ENCODE measurements at regions not wholly inside any gene's neighbourhood (a gene's known extent, or its start where the extent isn't known, plus 50 kb on each side); places are given as distances from the start of the nearest gene placed in this dataset.
"Not testable (repeated sequence)": the region's sequence is repeated elsewhere in the genome, so short reads cannot be mapped to it uniquely, and the experiment has no call there.

GRCh38 chrX:55357236-55357635 lies 92.5 kb upstream of the PAGE3 start:
- Histone ChIP-seq H3K4me1 (ENCODE audit: control insufficient read depth in 5 of 5, insufficient read depth in 5 of 5, low read length in 5 of 5) (no peaks in the 10 kb centered on the region), H3K9me3 (ENCODE audit: control insufficient read depth in 4 of 4, insufficient read depth in 3 of 4, low read length in 3 of 4) (peaks cover 0 to 4% (median under 1%) of the 10 kb centered on the region in 4 donors), H3K36me3 (ENCODE audit: control insufficient read depth in 4 of 4, insufficient read depth in 4 of 4, low read length in 4 of 4) (no peaks in the 10 kb centered on the region), H3K27me3 (ENCODE audit: control insufficient read depth in 3 of 3, insufficient read depth in 3 of 3, low read length in 2 of 3) (peaks cover 0 to 4% (median 0%) of the 10 kb centered on the region in 3 donors), H3K4me3 (no peak overlapping the region), H3K27ac (ENCODE audit: low read depth in 1 of 2, low read length in 1 of 2) (no peak overlapping the region), H3K9ac (ENCODE audit: insufficient read depth in 1 of 2, low read length in 2 of 2) (no peak overlapping the region)
- TF ChIP-seq CTCF (IDR thresholded peaks at IDR 0.05; ENCODE audit: control extremely low read depth, extremely low read depth) = no peak
- ATAC-seq (ENCODE audit: insufficient read depth, low FRiP score) (no peak), DNase-seq (no peak)
- 44 to 74% methylated on average over 1 of the region's 1 CpG for WGBS, 2 donors

DNA sequence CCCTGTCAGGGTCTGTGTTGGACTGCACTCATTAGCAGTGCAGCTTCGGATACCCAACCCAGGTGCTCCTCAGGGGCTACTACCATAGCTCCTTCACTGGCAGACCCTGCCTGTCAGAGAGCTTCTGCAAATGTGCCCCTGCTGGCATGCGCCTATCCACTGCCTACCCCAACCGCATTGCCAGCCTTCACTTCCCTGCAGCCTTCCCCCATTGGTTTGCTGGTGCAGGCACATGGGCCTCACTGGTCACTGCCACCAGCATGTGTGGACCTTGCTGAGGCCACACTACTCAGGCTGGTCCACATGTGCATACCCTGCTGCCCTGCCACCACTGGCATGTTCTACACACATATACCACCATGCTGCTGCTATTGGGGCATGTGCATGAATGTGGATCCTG lies 72.5 kb upstream of the MAGEH1 start:
- Histone ChIP-seq H3K27ac (ENCODE audit: low read depth in 1 of 2, low read length in 1 of 2) (no peak overlapping the region), H3K4me1 (ENCODE audit: control insufficient read depth in 5 of 5, insufficient read depth in 5 of 5, low read length in 5 of 5) (no peaks in the 10 kb centered on the region), H3K4me3 (no peak overlapping the region), H3K36me3 (ENCODE audit: control insufficient read depth in 4 of 4, insufficient read depth in 4 of 4, low read length in 4 of 4) (no peaks in the 10 kb centered on the region), H3K9me3 (ENCODE audit: control insufficient read depth in 4 of 4, insufficient read depth in 3 of 4, low read length in 3 of 4) (no peaks in the 10 kb centered on the region), H3K27me3 (ENCODE audit: control insufficient read depth in 3 of 3, insufficient read depth in 3 of 3, low read length in 2 of 3) (no peaks in the 10 kb centered on the region), H3K9ac (ENCODE audit: insufficient read depth in 1 of 2, low read length in 2 of 2) (no peak overlapping the region)
- ATAC-seq (ENCODE audit: insufficient read depth, low FRiP score) = no peak
- DNase-seq = no peak
- WGBS, 2 donors = 93% methylated on average over 3 of the region's 3 CpGs
- no peak for TF ChIP-seq CTCF (IDR thresholded peaks at IDR 0.05; ENCODE audit: control extremely low read depth, extremely low read depth)

GRCh38 chrX:55389376-55389775 lies 62.6 kb upstream of the MAGEH1 start:
- 57 to 94% methylated on average over 3 of the region's 3 CpGs for WGBS, 2 donors
- ATAC-seq (ENCODE audit: insufficient read depth, low FRiP score) = no peak

GRCh38 chrX:55396836-55397235 lies 55.1 kb upstream of the MAGEH1 start:
- ATAC-seq (ENCODE audit: insufficient read depth, low FRiP score); DNase-seq; H3K4me1 ChIP-seq (ENCODE audit: control insufficient read depth in 5 of 5, insufficient read depth in 5 of 5, low read length in 5 of 5); H3K4me3 ChIP-seq; H3K27me3 ChIP-seq (ENCODE audit: control insufficient read depth in 3 of 3, insufficient read depth in 3 of 3, low read length in 2 of 3); H3K9me3 ChIP-seq (ENCODE audit: control insufficient read depth in 4 of 4, insufficient read depth in 3 of 4, low read length in 3 of 4); H3K27ac ChIP-seq (ENCODE audit: low read depth in 1 of 2, low read length in 1 of 2); H3K9ac ChIP-seq (ENCODE audit: insufficient read depth in 1 of 2, low read length in 2 of 2); H3K36me3 ChIP-seq (ENCODE audit: control insufficient read depth in 4 of 4, insufficient read depth in 4 of 4, low read length in 4 of 4): not testable (repeated sequence)
- WGBS, 2 donors = 59 to 80% methylated on average over 4 of the region's 4 CpGs

More at GRCh38 chrX:55389376-55389775, 62.6 kb upstream of the MAGEH1 start:
- no peak overlapping the region for H3K27ac ChIP-seq (ENCODE audit: low read depth in 1 of 2, low read length in 1 of 2)
- no peak for TF ChIP-seq CTCF (IDR thresholded peaks at IDR 0.05; ENCODE audit: control extremely low read depth, extremely low read depth)
- H3K9me3 ChIP-seq (ENCODE audit: control insufficient read depth in 4 of 4, insufficient read depth in 3 of 4, low read length in 3 of 4) = peaks cover 0 to 10% (median 4%) of the 10 kb centered on the region in 4 donors
- no peak for DNase-seq
- H3K9ac ChIP-seq (ENCODE audit: insufficient read depth in 1 of 2, low read length in 2 of 2) = no peak overlapping the region
- no peaks in the 10 kb centered on the region for H3K4me1 ChIP-seq (ENCODE audit: control insufficient read depth in 5 of 5, insufficient read depth in 5 of 5, low read length in 5 of 5)
- H3K4me3 ChIP-seq = no peak overlapping the region
- no peaks in the 10 kb centered on the region for H3K36me3 ChIP-seq (ENCODE audit: control insufficient read depth in 4 of 4, insufficient read depth in 4 of 4, low read length in 4 of 4)
- no peaks in the 10 kb centered on the region for H3K27me3 ChIP-seq (ENCODE audit: control insufficient read depth in 3 of 3, insufficient read depth in 3 of 3, low read length in 2 of 3)

Data from lung (tissue), 11 donors.